HG03064 (cell line): ENCODE measurements at regions not wholly inside any gene's neighbourhood (a gene's known extent, or its start where the extent isn't known, plus 50 kb on each side); places are given as distances from the start of the nearest gene placed in this dataset.

Experiments
- ATAC-seq: cut with Tn5 transposase; IDR thresholded peaks from one replicate; pipeline ENCODE4 v1.9.1; 2021; ENCODE audit warnings: low read depth; ENCODE audit not compliant: unreplicated experiment

DNA sequence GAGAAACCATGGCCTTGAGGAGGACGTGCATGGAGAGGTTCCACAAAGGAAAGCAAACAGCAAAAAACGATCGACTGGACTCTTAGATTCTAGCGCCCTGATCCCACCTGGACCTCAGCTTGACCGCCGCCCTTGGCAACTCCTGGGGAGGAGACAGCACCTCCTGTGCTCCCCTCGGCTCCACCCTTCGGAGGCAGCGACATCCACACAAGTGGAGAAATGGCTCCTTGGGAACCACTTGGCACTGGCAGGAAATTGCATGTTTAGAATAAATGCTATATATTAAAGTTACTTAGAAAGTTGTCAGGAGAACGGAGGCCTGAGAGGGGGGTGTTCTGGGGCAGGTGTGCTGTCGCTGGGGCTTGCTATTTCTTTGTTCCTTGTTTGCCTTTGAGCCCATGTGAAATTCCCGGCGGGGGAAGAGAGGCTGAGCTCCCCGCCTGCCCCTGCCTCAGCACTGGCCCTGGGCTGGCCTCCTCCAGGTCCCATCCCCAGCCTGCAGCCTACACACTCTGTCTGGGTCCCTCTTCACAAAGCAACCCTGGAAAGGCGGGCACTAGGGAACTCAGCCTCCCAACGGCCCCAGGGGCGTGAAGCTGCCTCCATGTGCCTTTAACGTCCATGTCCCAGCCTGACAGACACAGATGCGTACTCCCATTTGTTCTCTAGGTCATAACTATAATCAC lies 395.3 kb downstream of the BRD1 start:
- ATAC-seq = no peak

DNA sequence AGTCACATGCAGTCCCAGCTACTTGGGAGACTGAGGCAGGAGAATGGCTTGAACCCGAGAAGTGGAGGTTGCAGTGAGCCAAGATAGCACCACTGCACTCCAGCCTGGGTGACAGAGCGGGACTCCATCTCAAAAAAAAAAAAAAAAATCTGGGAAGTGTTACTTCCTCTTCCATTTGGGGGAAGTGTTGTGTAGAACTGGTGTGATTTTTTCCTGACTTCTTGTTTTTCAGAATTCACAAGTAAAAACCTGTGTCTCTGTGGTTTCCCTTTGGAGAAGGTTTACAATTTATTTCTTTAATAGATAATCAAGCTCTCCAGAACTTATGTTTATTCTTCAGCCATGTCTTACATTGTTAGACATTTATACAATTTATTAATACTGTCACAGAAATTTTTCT lies 396.1 kb downstream of the BRD1 start:
- no peak for ATAC-seq

DNA sequence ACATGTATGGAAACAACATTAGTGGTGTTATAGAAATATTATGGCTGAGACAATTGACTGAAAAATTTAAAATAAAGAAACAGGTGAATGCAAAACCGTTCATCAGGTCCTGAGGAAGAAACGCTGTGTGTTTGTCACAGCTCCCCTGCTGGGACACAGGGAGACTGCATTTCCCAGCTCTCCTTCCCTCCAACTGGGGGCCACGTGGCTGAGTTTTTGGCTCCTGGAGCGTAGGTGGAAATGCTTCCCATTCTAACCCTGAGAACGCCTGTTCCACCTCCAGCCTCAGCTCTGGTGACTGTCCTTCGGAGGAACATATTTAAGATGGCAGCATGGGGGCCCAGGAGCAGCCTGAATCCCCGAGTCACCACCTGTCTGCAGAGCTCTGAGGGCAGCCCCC lies 398.6 kb downstream of the BRD1 start:
- no peak for ATAC-seq

DNA sequence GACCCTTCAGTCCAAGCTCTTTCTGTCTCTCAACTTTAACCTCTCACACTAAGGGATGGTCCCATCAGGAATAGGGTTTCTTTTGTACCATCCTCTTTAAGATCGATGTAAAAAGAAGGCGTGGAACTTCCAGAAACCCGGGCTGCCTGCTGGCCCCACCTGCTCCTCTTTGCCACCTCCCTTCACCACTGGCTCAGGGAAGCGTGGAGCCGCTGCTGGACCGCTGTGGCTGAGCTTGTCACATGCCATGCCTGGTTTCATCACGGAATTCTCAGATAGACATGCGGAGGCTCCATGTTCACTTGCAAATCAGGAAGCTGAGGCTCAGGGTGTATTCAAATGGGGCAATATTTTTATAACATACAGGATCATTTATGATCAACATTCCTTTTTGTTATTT lies 399.7 kb downstream of the BRD1 start:
- no peak for ATAC-seq

DNA sequence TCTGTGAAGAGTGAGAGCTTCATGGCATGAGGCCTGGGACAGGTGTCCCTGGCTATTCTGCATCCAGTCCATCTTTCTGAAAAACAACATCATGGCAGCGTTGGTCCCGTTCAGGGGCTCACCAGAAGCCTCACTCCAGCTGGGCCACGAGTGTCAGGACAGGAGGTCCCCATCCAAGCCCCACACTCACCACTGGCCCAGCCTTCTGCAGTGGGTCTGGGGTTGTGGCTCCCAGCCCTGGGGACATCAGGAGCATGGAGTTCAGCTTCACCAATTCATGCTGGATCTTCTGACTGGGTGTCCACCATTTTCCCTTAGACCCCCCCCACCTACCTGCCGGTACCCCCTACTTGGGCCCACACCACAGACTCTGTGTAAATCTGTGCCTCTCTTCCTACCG lies 400.3 kb downstream of the BRD1 start:
- ATAC-seq = no peak

DNA sequence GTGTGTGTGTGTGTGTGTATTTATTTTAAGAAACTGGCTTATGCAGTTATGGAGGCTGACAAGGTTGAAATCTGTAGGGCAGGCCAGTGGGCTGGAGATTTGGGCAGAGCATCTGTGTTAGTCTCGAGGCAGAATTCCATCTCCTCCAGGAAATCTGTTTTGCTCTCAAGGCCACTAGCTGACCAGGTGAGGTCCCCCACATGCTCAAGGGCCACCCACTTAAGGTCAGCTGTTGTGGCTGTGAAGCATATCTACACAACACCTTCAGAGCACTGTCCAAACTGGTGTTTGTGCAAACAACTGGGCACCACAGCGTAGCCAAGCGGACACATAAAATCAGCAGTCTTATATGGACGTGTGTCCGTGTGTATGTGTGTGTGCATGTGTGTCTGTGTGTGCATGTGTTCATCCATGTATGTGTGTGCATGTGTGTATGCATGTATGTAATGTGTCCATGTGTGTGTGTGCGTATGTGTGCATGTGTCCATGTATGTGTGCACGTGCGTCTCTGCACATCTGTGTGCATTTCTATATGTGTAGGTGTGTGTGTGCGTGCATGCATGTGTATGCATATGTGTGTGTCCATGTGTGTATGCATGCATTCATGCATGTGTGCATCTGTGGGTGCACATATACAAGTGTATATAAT lies 400.9 kb downstream of the BRD1 start:
- no peak for ATAC-seq

DNA sequence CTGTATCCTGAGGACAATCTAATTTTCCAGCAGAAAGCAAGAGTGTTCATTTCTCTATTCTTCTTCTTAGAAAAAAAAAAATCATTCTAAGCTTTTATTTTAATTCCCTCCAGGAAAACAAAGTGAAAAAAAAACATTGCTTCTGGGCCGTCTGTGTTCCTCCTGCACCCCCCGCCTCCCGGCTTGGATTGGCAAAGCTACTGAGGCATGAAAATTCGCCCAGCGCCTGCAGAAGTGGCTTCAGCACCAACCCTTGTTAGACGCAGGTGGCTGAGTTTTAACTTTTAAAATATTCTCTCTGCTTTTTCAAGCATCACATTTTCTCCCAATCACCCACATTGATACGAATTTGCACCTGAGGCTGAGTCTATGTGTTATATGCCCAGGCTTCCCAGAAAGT lies 401.6 kb downstream of the BRD1 start:
- no peak for ATAC-seq

DNA sequence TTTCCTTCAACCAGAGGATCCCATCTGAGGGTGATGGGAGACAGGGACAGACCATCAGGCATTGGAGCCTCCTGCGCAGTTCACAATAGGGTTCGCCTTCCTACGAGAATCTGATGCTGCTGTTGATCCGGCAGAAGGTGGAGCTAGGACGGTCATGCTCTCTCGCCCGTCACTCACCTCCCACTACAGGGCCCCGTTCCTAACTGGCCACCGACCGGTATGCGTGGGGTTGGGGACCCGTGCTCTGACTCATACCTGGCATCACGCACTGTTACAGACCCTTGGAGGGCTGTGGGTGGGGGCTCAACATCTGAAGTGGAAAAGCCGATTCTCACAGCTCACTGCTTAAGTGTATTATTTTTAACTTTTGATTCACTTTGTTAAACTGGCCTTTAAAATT lies 402.3 kb downstream of the BRD1 start:
- ATAC-seq = no peak

DNA sequence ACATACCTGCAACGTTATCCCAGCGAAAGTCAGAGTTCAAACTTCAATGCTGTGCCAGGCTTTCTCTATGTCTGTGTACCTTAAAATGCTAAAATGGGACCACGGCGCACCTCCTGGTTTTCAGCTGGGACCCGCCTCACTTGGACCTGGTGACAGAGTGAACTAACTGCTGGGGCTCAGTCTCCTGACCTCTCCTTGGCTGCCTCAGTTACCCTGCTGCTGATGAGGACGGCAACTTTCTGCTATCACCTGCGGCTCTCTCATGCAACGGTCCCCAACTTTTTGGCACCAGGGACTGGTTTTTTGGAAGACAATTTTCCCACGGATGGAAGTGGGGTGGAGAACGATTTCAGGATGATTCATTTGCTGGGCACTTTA lies 402.8 kb downstream of the BRD1 start:
- no peak for ATAC-seq

DNA sequence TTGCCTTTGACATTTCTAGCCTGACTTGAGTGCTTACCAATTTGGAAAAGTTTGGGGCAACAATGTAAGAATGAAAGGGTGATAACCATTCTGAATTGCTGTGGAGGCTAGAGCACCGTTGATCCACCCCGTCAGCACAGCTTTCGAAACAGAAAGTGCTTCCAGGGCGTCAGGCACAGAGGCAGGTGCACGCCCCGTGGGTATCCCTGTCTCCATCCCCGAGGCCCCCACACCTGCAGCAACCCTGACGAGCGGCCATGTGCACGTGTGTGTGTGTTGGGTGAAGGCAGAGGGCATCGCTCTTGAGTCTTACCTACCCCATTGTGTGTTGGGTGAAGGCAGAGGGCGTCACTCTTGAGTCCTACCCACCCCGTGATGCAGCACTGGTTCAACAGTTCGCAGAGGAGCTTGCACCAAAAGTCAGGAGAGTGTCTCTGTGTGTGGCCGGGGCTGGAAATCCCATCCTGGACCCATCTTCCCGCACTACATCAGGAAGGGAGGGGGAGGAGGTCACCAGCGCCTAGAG lies 404.5 kb downstream of the BRD1 start:
- ATAC-seq = no peak

DNA sequence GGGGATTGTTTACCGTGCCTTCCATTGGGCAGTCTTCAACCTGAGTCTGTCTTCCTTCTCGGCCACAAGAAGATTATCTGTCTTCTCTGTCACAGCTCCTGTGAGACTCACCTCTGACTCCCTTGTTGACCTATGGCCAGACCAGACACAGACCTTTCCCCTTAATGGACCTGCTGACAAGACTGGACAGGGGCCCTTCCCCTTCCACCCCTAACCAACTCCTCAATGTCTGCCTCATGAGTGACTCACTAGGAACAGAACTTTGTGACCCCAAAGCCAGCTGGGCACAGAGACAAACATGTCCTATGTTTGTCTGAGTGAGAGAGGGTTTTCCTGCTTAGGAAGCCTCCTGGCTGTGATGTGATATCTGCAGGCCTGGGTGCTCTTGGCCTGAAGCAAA lies 405.0 kb downstream of the BRD1 start:
- ATAC-seq = no peak

DNA sequence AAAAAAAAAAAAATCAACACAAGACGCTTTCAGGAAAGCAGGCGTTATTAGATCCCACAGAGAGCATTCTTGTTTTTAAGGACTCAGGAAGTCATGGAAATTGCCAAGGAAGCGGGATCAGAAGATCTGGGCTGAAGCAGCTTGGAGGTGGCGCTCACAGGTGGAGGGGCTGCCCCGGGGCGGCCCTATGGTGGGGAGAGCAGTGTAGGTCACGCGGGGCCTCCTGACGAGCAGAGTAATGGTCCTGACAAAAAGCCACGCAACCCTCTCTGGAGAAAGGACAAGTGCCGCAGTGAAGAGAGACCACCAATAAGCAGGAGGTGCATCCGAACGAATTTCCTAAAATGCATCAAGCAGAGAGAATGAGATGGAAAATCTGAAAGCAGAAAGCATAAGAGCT lies 407.0 kb downstream of the BRD1 start:
- ATAC-seq = no peak

DNA sequence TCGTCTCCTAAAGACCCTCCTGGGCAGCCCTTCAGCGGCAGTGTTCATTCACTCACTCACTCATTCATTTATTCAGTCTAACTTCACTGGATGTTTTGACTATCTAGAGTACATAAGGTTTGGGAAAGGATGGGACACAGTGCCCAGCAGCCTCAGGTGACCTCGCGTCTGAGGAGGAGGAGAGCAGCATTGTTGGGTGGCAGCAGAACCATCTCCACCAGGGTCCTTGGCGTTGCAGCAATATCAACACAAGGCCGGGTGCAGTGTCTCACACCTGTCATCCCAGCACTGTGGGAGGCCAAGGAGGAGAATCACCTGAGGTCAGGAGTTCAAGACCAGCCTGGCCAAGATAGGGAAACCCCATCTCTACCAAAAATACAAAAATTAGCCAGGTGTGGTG lies 408.0 kb downstream of the BRD1 start:
- ATAC-seq = no peak

DNA sequence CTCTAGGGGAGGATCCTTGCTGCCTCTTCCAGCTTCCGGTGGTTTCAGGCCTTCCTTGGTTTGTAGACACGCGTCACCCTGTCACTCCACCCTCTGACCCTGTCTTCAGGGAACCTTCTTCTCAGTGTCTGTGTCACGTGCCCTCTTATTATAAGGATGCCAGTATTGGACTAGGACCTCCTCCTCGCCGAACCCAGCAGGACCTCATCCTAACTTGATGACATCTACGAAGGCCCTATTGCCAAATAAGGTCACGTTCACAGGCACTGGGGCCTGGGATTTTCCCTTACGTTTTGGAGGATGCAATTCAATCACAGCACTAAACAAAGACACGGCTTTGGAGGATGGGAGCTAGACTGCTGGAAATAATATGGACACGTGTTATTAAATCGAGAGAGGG lies 408.7 kb downstream of the BRD1 start:
- no peak for ATAC-seq

DNA sequence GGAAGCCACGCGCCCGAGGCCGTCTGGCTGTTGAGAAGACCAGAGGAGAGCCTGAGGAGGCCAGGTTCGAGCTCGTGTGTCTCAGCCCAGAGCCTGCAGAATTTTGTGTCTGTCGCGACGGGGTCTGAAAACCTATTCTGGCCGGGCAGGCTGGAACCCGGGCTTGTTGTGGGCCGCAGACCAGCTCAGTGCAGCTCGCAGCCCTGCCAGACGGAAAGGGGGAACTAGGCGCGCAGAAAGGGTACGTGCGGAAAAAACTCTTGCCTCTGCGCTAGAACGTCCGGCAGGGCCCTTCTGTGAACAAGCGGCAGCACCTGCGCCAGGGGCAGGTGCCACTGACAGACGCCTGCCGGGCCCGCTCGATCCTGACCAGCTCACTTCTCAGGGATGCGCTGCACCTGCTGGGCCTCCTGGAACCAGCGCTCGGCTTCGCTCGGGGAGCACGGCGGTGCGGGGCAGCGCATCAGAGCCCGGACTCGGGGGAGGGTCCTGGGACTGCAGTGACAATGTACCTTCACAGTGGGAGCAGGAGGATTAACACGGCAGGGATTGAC lies 409.3 kb downstream of the BRD1 start:
- no peak for ATAC-seq

DNA sequence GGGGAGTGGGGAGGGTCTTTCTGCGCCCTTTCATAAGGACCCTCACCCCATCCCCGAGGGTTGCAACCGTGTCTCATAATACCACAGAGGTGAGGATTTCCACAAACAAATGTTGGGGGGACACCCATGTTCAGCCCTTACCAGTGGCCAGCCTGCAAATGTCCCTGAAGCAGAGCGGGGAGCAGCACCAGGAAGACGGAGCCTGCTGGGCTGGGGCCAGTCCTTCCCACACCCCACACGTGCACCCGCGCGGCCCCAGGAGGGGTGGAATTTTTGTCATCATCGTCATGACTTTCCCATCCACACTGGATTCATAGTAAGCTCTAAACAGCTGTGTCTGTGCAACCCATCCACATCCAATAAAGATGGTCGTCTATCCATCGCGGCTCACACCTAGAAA lies 409.8 kb downstream of the BRD1 start:
- ATAC-seq = no peak

DNA sequence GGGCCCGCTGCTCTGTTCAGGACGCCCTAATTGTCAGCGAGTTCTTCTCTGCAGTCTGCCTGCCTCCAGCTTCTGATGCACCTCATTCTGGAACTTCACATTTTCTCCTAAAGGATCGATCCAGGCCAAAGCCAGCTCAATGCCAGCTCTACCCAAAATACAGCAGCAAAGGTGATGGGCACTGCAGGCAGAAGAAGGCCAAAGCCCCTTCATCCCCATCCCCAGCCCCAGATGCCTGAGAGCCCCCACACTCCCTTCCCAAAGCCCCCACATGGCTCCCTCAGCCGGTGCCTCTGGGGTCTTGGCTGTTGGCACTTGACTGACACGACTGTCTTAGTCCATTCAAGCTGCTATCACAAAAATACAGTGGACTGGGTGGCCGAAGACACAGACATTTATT lies 410.3 kb downstream of the BRD1 start:
- ATAC-seq = no peak

DNA sequence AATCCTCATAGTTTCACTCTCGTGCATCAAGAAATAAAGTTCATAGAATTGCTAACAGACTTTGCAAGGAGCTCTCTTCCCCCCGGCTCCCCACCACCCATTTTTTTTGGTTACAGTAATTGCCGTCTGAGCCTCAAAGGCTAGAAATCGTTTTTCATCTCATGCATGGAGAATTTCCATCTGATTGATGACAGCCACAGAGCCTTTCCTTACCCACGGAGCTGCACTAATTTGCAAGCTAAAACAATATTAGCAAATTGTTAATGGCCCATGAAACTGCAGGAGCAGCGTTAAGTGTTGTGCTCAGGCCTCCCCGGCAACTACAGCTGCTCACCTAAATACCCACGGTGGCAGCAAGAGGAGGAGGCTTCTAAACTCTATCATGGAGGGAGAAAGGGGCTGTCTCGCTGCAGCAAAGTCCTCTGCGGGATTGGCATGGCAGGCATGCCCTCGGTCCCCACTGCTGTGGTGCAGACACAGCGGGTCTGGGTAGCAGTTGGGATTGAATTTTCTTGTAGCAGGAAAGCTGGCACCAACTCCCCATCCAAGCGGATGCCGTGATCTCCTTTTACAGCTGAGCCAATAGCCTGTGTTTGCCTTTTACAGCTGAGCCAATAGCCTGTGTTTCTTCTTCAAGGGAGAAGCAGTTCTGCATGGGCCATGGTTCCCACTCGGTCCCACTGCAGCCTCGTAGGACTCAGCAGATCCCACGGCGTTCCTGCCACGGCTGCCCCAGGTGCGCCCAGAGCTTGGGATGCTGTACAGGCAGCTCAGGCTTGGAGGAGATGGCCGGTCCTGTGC lies 412.3 kb downstream of the BRD1 start:
- no peak for ATAC-seq

DNA sequence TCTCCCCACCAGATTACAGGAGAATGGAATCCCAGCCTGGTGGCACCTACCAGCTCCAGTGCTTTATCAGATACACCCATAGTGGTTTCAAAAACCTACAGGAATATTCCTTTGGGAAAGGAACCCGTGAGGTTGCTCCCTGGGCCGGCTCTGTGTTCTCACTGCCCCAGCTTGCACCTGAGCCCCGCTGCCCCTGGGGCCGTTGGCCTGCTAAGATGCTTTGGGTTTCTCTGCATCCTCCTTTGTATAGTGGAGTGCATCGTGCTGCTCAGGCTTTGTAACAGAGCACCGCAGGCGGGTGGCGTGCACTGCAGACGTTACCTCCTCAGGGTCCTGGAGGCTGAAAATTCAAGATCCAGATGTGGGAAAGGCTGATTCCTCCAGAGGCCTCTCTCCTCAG lies 414.1 kb downstream of the BRD1 start:
- ATAC-seq = no peak

DNA sequence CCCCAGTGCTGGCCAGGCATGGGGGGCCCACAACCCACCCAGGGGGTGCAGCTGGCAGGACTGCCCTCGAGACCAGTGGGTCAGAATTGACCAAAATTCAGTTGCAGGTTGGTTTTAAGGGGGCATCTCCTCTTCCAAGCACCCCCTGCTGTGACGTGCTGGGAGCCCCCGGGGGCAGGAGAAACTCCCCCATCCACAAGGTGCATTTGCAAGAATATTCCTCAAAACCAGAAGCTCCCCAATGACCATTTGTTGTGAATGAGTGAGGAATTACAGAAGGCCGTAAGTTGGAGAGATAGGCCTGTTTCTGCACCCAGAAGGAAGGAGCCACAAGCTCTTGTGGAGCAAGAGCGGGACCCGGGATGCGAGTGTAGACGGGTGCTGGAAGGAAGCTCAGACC lies 414.5 kb downstream of the BRD1 start:
- ATAC-seq = no peak

DNA sequence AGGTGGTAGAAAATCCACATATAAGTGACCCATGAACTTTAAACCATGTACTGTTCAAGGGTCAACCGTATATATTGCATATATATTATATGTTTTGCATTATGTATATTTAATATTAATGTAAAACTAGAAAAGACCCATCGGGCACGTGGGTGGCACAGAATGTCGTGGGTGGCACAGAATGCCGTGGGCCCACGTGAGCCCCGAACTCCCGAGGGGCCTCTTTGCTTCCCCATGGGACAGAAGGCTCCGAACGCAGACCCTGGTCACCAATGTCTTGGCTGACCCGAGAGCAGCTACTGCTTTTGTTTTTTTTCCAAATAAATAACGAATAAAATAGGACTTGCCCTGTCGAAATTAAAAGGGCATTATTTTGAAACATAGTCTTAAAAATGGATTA lies 415.4 kb downstream of the BRD1 start:
- ATAC-seq = no peak
